Suprapubic skin (tissue), 3 donors: ENCODE measurements at regions not wholly inside any gene's neighbourhood (a gene's known extent, or its start where the extent isn't known, plus 50 kb on each side); places are given as distances from the start of the nearest gene placed in this dataset.

Source experiments
- POLR2A ChIP-seq, 2 donors: fragments of 450-650 bp; IDR thresholded peaks; one replicate each; pipeline ENCODE4 v1.6.1; 2017; ENCODE audit warnings: antibody characterized with exemption in 2 of 2, mild to moderate bottlenecking in 2 of 2, moderate library complexity in 2 of 2
- TF ChIP-seq, protein P1 (sequence below), 2 donors: fragments of 200-600 bp in 1 of 2; fragments of 450-650 bp in 1 of 2; sonication (generic) in 1 of 2; IDR thresholded peaks; one replicate each; pipeline ENCODE4 v1.5.1; 2016 to 2019; ENCODE audit warnings: antibody characterized with exemption in 2 of 2, mild to moderate bottlenecking in 1 of 2, moderate library complexity in 1 of 2

DNA sequence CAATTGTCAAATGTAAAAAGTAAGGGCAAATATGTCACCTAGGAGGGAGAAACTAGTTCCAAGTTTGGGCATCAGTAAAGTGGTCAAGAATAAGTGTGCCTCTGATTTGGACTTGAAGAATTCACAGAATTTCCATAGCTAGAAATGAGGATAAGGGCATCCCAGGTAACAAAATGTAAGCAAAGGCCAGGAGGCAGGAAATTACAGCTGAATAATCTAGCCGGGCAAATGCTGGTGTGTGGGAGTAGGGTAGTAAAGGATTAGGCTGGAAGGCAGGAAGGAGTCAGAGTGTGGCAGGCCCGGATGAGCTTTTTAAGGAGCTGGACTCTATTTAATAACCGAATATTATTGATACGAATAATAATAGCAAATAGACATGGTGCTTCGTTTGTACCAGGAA is 144.9 kb upstream of the EGFLAM start:
- TF ChIP-seq, protein P1, sequence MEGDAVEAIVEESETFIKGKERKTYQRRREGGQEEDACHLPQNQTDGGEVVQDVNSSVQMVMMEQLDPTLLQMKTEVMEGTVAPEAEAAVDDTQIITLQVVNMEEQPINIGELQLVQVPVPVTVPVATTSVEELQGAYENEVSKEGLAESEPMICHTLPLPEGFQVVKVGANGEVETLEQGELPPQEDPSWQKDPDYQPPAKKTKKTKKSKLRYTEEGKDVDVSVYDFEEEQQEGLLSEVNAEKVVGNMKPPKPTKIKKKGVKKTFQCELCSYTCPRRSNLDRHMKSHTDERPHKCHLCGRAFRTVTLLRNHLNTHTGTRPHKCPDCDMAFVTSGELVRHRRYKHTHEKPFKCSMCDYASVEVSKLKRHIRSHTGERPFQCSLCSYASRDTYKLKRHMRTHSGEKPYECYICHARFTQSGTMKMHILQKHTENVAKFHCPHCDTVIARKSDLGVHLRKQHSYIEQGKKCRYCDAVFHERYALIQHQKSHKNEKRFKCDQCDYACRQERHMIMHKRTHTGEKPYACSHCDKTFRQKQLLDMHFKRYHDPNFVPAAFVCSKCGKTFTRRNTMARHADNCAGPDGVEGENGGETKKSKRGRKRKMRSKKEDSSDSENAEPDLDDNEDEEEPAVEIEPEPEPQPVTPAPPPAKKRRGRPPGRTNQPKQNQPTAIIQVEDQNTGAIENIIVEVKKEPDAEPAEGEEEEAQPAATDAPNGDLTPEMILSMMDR (IDR thresholded peaks at IDR 0.05): no peak
- TF ChIP-seq POLR2A (IDR thresholded peaks at IDR 0.05): no peak
